Calu3 (cell line): ENCODE measurements at regions not wholly inside any gene's neighbourhood (a gene's known extent, or its start where the extent isn't known, plus 50 kb on each side); places are given as distances from the start of the nearest gene placed in this dataset.
"Not testable (repeated sequence)": the region's sequence is repeated elsewhere in the genome, so short reads cannot be mapped to it uniquely, and the experiment has no call there.

Experiments used
- BruUV-seq: library from RNA; stranded (reverse); fragments of 400-500 nt; replicated peaks from 2 replicates; lab custom pipeline; 2021; lab: Mats Ljungman, UMichigan
- CTCF ChIA-PET: fragments of 300-600 bp; sonication (Branson Sonifier 250); formaldehyde crosslinking; loops from one replicate; lab custom pipeline; 2022; ENCODE audit warnings: antibody characterized with exemption; lab: Charles Lee
- DNase-seq: peaks from one replicate; pipeline ENCODE4 v3.0.0; 2022
- H3K27ac Mint-ChIP-seq: one replicate; pipeline ENCODE4 v1.8.0; 2022; ENCODE audit warnings: mixed read lengths; ENCODE audit not compliant: unreplicated experiment
- H3K27me3 Mint-ChIP-seq: one replicate; pipeline ENCODE4 v1.8.0; 2022; ENCODE audit warnings: mixed read lengths; ENCODE audit not compliant: unreplicated experiment
- H3K36me3 Mint-ChIP-seq: one replicate; pipeline ENCODE4 v1.8.0; 2022; ENCODE audit warnings: mild to moderate bottlenecking, moderate library complexity, mixed read lengths; ENCODE audit not compliant: insufficient read depth, unreplicated experiment
- H3K4me1 Mint-ChIP-seq: one replicate; pipeline ENCODE4 v1.8.0; 2022; ENCODE audit warnings: mild to moderate bottlenecking, low read depth, mixed read lengths; ENCODE audit not compliant: unreplicated experiment
- H3K4me3 Mint-ChIP-seq: one replicate; pipeline ENCODE4 v1.8.0; 2022; ENCODE audit warnings: mild to moderate bottlenecking, low read depth, moderate library complexity, mixed read lengths; ENCODE audit not compliant: unreplicated experiment
- H3K9me3 Mint-ChIP-seq: one replicate; pipeline ENCODE4 v1.8.0; 2022; ENCODE audit warnings: low read depth, mixed read lengths; ENCODE audit not compliant: unreplicated experiment
- intact Hi-C: fragments of 100-400 bp; cut with micrococcal nuclease; formaldehyde crosslinking; loops from one replicate; pipeline ENCODE4 v1.10.0; 2022; ENCODE audit not compliant: unreplicated experiment
- TF ChIP-seq, protein P1 (sequence below): fragments of 200-600 bp; IDR thresholded peaks from one replicate; pipeline ENCODE4 v1.8.0; 2022; ENCODE audit warnings: antibody characterized with exemption; ENCODE audit not compliant: unreplicated experiment

DNA sequence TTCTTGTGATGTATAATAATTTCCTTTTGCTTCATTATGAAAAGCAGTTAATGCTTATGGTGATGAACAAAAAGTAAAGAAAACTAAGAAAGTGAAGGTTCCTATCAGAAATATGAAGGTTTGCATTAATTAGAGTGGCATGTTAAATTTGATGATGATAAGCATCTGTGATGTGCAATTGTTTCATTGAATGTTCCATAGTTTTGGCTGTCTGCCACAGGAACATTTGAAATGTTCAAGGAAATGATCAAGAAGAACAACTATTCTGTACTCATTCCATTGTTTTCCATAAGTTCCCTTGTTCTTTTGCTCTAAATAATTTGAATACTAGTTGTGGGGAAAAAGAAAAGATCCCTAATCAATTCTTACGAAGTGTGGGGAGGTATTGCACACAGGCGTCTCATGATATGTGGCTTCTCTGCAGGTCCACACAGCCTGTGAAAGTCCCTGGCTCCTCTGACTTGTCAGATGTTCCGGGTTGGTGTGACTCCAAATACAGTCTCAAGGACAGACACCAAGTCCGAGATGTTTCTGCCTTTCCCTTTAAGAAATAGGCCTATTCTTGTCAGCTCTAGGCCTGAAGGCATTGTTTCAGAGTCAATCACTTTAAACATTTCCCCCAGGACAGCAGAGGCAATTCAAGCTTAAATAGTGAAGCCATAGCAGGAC lies 152.6 kb upstream of the MAST4 start:
- no peak for DNase-seq
- intact Hi-C loops: no loop called here
- Mint-ChIP-seq H3K36me3 (no peaks in the 10 kb centered on the region), H3K4me3 (no peak overlapping the region), H3K9me3 (no peaks in the 10 kb centered on the region), H3K4me1 (no peaks in the 10 kb centered on the region), H3K27ac (no peak overlapping the region), H3K27me3 (peaks cover 30% of the 10 kb centered on the region)
- TF ChIP-seq, protein P1, sequence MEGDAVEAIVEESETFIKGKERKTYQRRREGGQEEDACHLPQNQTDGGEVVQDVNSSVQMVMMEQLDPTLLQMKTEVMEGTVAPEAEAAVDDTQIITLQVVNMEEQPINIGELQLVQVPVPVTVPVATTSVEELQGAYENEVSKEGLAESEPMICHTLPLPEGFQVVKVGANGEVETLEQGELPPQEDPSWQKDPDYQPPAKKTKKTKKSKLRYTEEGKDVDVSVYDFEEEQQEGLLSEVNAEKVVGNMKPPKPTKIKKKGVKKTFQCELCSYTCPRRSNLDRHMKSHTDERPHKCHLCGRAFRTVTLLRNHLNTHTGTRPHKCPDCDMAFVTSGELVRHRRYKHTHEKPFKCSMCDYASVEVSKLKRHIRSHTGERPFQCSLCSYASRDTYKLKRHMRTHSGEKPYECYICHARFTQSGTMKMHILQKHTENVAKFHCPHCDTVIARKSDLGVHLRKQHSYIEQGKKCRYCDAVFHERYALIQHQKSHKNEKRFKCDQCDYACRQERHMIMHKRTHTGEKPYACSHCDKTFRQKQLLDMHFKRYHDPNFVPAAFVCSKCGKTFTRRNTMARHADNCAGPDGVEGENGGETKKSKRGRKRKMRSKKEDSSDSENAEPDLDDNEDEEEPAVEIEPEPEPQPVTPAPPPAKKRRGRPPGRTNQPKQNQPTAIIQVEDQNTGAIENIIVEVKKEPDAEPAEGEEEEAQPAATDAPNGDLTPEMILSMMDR: no peak
- CTCF ChIA-PET: no interaction called here
- BruUV-seq: no TSS peak

DNA sequence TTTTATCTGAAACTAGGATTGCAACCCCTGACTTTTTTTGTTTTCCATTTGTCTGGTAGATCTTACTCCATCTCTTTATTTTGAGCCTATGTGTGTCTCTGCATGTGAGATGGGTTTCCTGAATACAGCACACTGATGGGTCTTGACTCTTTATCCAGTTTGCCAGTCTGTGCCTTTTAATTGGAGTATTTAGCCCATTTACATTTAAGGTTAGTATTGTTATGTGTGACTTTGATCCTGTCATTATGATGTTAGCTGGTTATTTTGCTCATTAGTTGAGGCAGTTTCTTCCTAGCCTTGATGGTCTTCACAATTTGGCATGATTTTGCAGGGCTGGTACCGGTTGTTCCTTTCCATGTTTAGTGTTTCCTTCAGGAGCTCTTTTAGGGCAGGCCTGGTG lies 148.1 kb upstream of the MAST4 start:
- peaks cover 46% of the 10 kb centered on the region for H3K27me3 Mint-ChIP-seq
- DNase-seq, H3K27ac Mint-ChIP-seq, BruUV-seq, H3K9me3 Mint-ChIP-seq, intact Hi-C loops, H3K4me3 Mint-ChIP-seq, H3K36me3 Mint-ChIP-seq, CTCF ChIA-PET, H3K4me1 Mint-ChIP-seq: not testable (repeated sequence)

DNA sequence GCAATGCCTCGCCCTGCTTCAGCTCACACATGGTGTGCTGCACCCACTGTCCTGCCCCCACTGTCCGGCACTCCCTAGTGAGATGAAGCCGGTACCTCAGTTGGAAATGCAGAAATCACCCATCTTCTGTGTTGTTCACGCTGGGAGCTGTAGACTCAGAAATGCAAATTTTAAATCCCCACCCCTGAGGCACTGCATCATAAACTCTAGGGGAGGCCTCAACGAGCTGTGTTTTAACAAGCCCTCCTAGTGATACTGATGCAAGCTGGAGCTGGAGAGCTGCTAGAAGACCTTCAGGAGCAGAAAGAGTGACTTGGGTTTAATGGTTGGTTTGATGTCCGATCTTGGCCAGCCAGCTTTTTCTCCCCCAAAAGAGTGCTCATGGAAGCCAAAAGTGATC lies 146.0 kb upstream of the MAST4 start:
- DNase-seq: no peak
- no TSS peak for BruUV-seq
- Mint-ChIP-seq H3K4me1 (no peaks in the 10 kb centered on the region), H3K4me3 (no peak overlapping the region), H3K36me3 (no peaks in the 10 kb centered on the region), H3K27ac (no peak overlapping the region), H3K9me3 (peaks cover 5% of the 10 kb centered on the region), H3K27me3 (peaks cover 61% of the 10 kb centered on the region)
- TF ChIP-seq, protein P1: no peak
- CTCF ChIA-PET: no interaction called here
- intact Hi-C loops: no loop called here

DNA sequence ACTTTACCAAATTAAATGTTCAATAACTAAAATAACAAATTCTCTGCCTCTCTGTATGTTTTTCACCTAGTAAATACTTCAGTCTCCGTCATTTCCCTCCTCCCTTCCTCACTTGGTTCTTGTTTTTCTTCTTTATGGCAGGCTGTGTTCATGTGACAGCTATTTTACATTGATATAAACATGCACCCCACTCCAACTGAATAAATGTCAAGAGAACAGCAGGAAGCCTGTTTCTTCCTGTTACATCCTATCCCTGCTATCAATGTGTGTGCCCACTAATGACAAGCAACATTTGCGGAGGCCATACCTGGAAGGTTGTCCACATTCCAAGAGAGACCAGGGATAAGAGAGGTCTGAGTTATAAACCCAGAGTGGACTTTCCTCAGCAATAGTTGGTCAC lies 145.2 kb upstream of the MAST4 start:
- H3K27ac Mint-ChIP-seq: no peak overlapping the region
- peaks cover 62% of the 10 kb centered on the region for H3K27me3 Mint-ChIP-seq
- no TSS peak for BruUV-seq
- TF ChIP-seq, protein P1: no peak
- peaks cover 5% of the 10 kb centered on the region for H3K9me3 Mint-ChIP-seq
- no peaks in the 10 kb centered on the region for H3K36me3 Mint-ChIP-seq
- H3K4me1 Mint-ChIP-seq: no peaks in the 10 kb centered on the region
- DNase-seq: no peak
- intact Hi-C loops: no loop called here
- no peak overlapping the region for H3K4me3 Mint-ChIP-seq
- CTCF ChIA-PET: no interaction called here

DNA sequence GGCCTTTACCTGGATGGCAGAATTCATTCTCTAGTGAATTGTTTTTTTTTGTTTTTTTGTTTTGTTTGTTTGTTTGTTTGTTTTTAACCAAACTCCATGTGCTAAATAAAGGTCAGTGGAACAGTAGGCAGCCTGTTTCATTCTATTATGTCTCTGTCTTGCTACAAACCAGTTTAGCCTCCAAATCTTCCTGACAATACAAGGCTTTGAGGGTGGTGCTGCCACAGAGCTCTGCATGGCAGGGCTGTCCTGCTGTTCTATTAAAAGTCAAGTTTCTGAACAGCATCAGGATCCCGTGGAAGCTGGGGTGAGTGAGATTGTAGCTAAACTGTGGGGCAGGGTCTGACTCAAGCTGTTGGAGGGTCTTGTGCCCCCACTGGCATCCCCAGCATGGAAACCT lies 144.1 kb upstream of the MAST4 start:
- CTCF ChIA-PET: interaction anchor here (0.5 kb wide), 1 partner anchor 295 kb away, joined by 3 read pairs; no protein-coding TSS in a partner anchor
- Mint-ChIP-seq H3K27ac (no peak overlapping the region), H3K4me3 (no peak overlapping the region), H3K36me3 (no peaks in the 10 kb centered on the region), H3K9me3 (peaks cover 5% of the 10 kb centered on the region), H3K4me1 (no peaks in the 10 kb centered on the region), H3K27me3 (peaks cover 61% of the 10 kb centered on the region)
- TF ChIP-seq, protein P1: no peak
- no TSS peak for BruUV-seq
- no peak for DNase-seq
- intact Hi-C loops: no loop called here
